ENCODE measurements at regions not wholly inside any gene's neighbourhood (a gene's known extent, or its start where the extent isn't known, plus 50 kb on each side); places are given as distances from the start of the nearest gene placed in this dataset.
"Not testable (repeated sequence)": the region's sequence is repeated elsewhere in the genome, so short reads cannot be mapped to it uniquely, and the experiment has no call there.

DNA sequence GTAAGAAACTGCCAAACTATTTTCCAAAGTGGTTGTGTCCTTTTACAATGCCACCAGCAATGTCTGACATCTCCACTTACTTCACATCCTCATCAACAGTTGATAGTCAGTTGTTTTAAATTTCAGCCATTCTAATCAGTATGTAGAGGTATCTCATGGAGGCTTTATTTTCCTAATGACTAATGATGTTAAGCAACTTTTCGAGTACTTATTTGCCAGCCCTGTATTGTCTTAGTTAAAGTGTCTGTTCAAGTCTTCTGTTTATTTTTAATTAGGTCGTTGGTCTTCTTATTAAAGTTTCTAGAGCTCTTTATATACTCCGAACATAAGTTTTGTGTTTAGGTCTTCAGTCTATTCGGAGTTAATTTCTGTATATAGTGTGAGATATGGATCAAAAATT is 54.9 kb upstream of the NBPF12 start:
- DNase-seq (ENCODE audit: low spot score) = not testable (repeated sequence)

DNA sequence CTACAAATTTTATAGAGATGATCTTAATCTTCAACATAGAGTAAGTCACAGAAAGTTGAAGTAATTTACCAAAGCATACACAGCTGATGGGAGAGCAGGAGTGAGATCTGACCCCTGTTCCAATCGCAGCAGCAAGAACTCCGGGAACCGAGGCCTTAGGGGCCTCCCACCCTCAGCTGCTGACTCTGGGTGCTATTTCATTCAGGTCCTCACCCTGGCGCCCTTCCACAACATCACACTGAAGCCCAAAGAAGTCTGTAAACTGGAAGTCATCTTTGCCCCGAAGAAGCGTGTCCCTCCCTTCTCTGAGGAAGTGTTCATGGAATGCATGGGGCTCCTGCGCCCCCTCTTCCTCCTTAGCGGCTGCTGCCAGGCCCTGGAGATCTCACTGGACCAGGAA is 57.0 kb upstream of the NBPF12 start:
- DNase-seq (ENCODE audit: low spot score) = not testable (repeated sequence)

DNA sequence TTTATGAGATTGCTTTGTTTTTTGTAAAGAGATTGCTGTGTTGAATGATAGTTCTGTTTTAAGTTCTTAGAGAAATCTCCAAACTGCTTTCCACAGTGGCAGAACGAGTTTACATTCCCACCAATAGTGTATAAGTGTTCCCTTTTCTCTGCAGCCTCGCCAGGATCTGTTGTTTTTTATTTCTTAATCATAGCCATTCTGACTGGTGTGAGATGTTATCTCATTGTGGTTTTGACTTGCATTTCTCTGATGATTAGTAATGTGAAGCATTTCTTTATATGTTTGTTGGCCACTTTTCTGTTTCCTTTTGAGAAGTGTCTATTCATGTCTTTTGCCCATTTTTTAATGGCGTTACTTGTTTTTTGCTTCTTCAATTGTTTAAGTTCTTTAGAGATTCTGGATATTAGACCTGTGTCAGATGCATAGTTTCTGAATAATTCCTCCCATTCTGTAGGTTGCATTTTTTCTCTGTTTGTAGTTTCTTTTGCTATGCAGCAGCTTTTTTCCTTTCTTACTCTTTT is 74.3 kb upstream of the NBPF12 start:
- not testable (repeated sequence) for DNase-seq (ENCODE audit: low spot score)

DNA sequence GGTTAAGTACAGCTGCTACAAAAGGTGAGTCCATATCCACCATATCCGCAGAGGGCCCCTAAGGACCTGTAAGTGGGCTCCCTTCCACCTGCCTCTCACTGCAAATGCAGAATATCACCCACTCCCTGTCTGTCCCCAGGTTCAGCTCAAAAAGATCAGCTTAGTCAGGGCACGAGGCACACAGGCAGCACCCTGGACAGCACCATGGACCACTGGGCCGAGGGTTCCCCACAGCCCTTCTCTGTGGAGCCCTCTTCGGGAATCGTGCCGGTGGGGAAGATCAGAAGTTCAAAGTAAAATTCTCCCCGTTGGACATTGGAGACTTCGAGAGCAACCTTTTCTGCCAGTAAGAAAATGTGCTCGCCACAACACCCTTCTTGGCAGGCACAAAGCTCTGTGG is 85.0 kb upstream of the NBPF12 start:
- not testable (repeated sequence) for DNase-seq (ENCODE audit: low spot score)

DNA sequence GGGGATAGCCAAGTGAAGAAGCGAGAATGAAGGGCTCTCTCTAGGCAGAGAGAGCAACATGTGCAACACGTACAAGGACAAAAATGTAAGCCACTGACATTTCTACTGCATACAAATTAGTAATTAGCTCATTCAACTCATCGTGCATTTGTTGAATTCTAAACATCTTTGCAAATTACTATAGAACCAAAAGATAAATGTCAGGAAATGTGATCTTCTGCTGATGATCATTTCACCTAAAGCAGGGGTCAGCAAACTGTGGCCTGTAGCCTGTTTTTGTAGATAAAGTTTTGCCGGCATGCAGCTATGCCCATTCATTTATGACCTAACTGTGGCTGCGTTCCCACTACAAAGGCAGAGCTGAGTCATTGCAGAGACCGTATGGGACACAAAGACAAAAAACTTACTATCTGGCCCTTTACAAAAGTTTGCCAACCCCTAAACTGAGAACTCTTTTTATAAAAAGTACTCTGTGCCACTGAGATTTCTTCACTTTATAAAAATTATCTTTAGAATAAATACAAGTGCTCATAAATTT is 87.7 kb upstream of the NBPF12 start:
- DNase-seq (ENCODE audit: low spot score) = not testable (repeated sequence)

DNA sequence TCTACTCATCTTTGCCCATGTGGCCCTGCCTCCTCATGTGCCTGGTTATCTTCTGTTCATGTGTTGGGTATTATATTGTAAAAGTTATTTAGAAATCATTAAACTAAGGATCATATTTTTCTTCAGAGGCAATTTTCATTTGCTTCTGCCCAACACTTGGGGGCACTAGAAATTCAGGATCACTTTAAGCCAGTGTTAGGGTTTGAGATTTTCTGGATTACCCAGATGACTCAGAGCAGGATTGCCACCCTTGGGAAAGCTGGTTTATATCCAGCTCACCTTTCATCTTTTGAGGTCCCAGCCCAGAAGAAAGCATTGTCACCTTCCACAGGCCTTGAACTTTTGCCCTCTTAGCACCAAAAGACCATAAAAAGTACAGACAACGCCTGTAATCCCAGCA is 99.4 kb upstream of the NBPF12 start:
- DNase-seq (ENCODE audit: low spot score) = not testable (repeated sequence)

DNA sequence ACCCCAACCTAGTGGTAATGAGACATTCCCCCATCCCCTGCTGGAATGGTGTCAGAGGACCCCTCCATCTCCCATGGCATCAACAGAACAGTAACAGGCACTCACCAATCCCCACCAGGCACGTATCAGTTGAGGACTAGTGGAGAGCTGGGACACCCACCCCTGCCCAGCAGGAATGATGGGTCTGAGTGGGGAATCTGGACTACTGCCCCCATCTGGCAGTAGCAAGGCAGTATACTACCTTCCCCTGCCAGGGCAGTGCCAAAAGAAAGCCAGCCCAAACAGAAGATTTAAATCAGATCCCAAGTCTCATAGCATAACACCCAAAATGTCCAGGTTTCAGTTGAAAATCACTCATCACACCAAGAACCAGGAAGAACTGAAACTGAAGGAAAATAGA is 111.2 kb upstream of the NBPF12 start:
- not testable (repeated sequence) for DNase-seq (ENCODE audit: low spot score)

DNA sequence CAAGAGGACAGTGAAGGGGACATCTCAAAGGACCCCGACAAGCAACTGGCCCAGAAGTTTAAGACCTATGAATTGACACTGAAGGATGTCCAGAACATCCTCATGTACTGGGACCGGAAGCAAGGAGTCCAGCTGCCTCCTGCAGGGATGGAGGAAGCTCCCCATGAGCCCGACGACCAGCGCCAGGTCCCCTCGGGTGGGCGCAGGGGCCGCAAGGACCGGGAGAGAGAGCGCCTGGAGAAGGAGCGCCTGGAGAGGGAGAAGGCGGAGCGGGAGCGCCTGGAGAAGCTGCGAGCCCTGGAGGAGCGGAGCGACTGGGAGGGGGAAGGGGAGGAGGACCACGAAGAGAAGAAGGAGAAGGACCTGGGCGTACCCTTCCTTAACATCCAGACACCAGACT is 143.9 kb upstream of the NBPF12 start:
- not testable (repeated sequence) for DNase-seq (ENCODE audit: low spot score)

DNA sequence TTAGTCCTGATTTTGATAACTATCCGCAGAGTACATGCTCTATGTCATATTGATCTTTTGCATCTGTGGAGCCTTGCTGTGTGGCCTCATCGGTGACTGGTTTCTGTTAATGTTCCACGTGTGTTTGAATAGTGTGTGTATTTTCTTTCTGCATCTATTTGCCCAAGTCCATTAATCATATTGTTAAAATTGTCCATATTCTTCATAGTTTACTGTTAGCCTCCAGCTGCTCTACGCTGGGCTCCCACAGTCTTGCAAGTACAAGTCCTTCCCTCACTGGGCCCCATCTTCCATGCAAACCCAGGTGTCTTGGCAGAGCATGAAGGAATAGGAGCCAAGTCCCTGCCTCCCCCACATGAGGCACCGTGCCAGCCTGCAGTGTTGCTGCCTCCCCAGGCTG is 145.4 kb upstream of the NBPF12 start:
- not testable (repeated sequence) for DNase-seq (ENCODE audit: low spot score)

DNA sequence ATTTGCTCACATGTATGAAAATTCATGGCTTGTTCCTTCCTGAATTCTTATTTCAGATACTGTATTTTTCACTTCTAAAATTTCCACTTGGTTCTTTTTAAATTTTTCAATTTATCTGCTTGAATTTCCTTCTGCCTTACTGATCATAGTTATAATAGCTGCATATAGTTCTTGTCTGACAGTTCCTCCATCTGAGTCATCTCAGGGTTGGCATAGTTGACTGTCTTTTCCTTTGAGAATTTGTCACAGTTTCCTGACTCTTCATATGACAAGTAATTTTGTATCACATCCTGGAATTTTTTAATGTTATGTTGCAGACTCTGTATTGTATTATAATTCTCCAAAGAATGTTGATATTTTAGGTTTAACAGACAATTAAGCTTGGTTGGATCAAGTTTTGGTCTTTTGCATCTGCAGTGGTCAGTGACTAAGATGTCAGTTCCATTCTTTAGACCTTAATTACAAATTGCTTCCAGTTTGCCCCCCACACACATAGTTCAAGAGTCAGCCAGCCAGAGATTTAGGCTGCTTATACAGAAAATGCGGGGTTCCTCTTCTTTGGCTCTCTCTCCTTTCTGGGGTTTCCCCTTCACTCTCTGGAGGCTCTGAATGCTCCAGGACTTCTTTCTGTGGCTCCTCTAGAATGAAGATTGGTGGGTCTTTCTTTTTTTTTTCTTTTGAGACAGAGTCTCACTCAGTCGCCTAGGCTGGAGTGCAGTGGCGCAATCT is 153.7 kb upstream of the NBPF12 start:
- not testable (repeated sequence) for DNase-seq (ENCODE audit: low spot score)

DNA sequence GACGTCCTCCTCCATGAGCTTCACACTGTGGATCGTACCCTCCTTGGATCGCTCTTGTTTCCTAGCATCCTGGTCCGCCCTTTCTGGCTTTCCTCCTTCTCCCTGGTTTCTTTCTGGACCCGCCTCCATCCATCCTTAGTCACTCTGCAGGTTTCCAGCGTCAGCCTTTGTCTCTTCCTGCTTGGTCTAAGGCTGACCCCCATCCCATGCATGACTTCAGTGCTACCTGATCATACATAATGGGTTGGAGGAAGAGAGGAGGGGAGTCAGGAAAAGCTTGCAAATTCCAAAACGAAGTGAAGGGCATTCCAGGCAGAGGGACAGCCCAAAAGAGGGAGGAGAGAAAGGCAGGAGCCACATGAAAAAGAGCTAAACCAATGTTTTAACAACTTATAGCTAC is 156.9 kb upstream of the NBPF12 start:
- not testable (repeated sequence) for DNase-seq (ENCODE audit: low spot score)

DNA sequence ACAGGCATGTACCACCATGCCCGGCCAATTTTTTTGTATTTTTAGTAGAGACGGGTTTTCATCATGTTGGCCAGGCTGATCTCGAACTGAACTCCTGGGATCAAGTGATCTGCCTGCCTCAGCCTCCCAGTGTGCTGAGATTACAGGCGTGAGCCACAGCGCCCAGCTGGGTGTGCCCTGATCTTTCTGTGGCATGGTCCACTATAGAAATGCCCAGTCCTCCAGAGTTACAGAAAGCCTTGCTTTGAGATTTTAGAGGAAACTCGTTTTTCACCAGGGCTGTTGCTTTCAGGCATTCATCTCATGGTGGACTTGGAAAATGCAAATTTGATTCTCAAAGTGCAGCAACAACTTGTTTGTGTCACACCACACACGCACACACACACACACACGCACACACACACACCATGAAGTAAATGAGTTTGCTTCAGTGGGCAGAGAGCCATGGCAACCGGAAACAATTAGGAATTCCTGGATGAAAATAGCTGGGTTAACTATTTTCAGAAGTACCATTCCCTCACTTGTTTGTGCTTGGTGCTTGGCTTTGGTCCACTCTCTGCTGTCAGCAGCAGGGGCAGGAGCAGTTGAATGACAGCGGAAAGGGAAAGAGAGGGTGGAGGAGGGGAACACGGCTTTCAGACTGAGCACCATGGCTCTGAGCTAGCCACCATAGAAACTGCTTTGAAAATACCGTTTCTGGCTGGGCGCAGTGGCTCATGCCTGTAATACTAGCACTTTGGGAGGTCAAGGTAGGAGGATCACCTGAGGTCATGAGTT is 160.1 kb upstream of the NBPF12 start:
- DNase-seq (ENCODE audit: low spot score) = not testable (repeated sequence)

DNA sequence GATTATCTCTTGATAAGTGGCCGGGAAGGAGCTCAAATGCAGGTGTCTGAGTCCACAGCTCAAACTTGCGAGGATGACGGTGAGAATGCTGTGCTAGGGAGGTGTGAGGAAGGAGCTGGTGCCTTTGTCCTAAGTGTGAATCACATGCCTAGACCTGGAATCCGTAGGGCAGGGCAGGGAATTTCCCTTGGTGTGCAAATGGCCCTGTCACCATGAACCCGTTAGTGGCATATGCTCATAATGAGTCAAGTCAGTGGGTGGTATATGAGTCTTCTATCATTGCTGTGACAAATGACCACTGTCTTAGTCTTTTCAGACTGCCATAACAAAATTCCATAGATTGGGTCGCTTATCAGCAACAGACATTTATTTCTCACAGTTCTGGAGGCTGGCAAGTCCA is 163.1 kb upstream of the NBPF12 start:
- DNase-seq (ENCODE audit: low spot score) = not testable (repeated sequence)

DNA sequence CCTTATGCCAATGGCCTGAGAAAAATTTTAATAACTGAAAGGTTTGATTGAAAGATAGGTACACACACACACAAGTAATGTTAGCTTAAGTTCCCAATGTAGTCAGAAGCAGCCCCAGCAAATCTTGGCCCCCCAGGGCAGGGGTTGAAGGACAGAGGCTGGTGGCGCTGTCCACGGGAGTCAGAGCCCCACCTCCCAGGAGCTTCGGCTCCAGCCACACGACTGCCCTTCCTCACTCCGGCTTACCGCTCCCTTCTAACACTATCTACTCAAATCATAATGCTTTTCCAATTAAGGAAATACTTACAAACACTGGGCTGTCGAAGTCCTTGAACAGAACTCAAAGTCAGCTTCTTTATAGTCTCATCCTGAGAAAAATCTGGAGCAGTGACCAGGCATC is 163.9 kb upstream of the NBPF12 start:
- DNase-seq (ENCODE audit: low spot score) = not testable (repeated sequence)

DNA sequence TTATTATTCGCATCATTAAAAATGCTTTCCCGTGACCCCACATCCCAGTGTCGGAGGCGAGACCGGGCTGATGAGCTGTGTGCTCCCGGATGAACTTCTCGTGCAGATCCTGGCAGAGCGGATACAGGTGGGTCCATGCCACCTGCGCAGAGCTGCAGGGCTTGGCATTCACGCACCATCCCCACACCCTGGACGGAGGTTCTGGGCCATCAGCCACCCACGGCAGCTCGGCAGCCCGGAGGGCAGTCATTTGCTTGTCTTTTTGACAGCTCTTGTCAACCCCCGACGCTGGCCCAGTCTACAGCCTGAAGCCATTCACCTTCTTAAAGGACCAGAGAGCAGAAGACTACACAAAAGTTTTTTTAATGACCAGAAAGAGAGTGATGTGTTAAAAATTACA is 166.7 kb upstream of the NBPF12 start:
- not testable (repeated sequence) for DNase-seq (ENCODE audit: low spot score)

DNA sequence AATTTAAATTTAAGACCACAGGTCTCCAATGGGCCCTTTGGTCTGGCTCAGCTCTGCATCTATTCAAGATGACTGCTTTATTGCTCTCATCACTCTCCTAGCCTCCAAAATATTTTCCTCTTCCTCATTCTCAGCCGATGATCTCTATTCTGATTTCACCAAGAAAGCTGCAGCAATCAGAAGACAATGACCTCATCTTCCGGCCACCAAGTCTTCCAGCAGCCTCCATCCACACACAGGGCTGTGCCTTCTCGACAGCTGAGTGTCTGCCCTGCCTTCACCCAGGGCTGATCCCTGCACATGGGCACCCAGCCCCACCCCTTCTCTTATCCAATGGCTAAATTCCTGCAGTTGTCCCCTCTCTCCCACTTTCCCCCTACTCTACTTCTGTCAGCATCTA is 167.1 kb upstream of the NBPF12 start:
- DNase-seq (ENCODE audit: low spot score) = not testable (repeated sequence)

DNA sequence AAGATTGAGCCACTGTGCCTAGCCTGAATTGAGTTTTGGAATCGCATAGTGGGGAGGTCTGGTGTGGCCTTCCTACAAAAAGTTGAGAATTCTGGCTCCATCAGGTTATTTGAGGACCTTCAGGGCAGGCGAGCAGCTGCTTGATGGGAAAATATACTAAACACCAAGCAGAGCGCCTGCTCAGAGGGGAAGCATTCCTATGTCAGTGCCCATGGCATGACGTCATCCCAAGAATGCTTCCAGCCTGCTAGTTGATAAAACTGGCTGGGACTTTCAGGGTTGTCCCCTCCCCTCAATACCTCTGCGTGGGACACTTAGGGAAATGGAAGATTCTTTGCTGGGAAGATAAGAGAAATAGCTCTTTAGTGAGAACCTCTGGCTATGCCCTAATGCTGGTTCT is 174.9 kb upstream of the NBPF12 start:
- not testable (repeated sequence) for DNase-seq (ENCODE audit: low spot score)

DNA sequence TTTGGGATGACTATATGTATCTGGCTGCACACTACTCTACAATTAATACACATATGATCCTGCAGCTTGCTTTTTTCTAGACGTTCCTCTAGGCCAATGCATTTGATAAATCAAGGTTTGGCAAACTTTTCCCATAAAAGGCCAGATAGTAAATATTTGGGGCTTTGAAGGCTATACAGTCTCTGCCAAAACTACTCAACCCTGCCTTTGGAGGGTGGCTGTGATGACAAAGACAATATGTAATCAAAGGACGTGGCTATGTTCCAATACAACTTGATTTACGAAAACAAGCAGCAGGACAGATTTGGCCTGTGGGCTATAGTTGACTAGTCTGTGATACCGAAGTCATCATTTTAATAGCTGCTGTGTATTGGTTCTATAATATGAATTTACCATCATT is 181.3 kb upstream of the NBPF12 start:
- DNase-seq (ENCODE audit: low spot score) = not testable (repeated sequence)

DNA sequence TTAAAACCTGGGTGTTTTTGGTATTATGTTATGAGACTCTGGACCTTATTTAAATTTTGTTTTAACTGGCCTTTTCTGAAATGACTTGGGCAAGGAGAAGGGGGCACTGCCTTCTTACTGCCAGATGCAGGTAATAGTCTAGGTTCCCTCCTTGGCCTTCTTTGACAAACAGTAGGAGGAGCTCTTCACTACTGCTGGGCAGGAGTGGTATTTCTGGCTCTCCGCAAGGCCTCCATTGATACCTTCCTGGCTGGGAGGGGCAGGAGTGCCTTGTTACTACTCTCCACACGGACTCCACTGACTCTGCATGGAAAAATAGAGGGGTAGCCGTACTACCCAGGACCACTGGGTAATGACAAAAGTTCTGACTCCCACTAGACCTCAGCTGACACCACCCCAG is 189.4 kb upstream of the NBPF12 start:
- not testable (repeated sequence) for DNase-seq (ENCODE audit: low spot score)

DNA sequence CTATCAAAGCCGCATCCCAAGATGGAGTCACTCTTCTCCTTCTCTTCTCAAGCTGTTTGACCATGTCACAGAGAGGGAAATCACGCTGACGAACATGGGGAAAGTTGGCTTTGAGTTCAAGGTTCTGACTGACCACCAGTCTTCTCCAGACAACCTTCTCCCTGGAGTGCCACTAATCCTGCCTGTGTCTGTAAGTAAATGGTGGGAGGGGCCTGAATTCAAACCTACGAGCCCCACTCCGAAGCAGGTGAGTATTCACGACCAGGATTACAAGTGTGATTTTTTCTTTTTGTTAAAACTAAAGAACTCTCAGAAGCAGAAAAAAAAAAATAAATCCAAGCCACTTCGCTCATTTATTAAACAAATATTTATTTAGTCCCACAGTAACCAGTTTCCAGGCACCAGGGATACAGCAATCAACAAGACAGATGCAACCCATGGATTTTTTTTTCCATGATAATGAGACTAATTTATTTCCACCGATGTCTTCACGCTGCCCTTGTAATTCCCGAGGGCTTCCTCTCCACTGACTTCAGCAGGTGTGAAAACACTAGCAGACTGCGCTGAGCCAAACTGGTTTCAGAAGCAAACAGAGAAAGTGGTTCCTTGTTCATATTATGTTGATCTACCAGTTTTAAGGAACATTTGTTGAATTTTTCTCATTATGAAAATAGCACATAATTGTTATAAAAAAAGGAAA is 206.0 kb upstream of the NBPF12 start:
- not testable (repeated sequence) for DNase-seq (ENCODE audit: low spot score)

DNA sequence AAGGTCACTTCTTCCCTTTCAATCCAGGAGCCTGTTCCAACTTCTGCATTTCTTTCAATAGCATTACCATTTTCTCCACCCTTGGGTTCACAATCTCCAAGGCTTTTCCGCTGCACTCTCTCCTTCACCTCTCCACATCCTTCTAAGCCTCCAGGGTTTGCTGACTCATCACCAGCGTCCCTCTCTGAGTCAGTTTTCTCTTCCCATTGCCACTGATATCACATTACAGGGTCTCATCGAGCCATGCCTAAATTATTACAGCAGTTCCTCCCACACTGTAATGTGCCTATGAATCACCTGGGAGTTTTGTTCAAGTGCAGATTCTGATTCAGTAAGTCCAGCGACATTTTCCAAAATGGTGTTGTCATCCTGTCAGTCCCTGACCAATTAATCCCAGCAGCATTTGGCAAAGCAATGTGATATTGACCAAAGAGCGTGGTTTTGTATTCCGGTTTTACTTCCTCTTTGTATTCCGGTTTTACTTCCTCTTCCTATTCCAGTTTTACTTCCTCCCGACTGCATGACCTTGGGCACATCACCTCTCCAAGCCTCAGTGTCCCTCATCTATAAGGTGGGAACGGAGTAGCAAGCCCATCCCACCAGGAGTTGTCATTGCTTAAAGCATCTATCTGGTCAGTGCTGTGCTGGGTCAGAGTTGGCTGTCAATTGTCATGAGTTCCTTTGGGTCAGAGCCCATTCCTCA is 208.3 kb upstream of the NBPF12 start:
- DNase-seq (ENCODE audit: low spot score) = not testable (repeated sequence)
